Activated CD8-positive, alpha-beta memory T cell treated with anti-CD3 and anti-CD28 coated beads for 36 hours (primary cell): ENCODE measurements at regions not wholly inside any gene's neighbourhood (a gene's known extent, or its start where the extent isn't known, plus 50 kb on each side); places are given as distances from the start of the nearest gene placed in this dataset.
"Not testable (repeated sequence)": the region's sequence is repeated elsewhere in the genome, so short reads cannot be mapped to it uniquely, and the experiment has no call there.

Experiments
- CTCF ChIA-PET: fragments of 350-600 bp; sonication (Branson Sonifier 250); formaldehyde crosslinking; loops from one replicate; lab custom pipeline; 2021; ENCODE audit warnings: antibody characterized with exemption; lab: Charles Lee
- POLR2A ChIA-PET: fragments of 350-600 bp; sonication (Branson Sonifier 250); formaldehyde crosslinking; loops from one replicate; lab custom pipeline; 2021; ENCODE audit warnings: antibody characterized with exemption; lab: Charles Lee

DNA sequence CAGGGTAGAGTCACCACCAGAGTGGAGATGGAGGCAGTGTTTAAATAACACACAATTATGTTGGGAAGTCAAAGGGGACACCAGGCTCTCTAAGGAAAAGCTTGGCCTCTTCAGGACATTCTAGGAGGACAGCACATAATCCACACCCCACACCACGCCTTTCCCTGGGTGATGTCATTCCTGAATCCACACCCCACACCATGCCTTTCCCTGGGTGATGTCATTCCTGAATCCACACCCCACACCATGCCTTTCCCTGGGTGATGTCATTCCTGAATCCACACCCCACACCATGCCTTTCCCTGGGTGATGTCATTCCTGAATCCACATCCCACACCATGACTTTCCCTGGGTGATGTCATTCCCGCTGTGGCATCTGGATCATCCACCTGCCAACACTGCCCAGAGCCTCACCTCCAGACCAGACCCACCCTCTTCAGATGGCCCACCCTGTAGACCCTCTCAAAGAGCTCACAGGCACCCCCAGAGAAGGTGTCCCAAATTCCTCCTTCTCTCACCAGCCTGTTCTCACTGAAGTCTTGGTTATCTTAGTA lies 541.5 kb upstream of the B3GAT1 start:
- CTCF ChIA-PET, POLR2A ChIA-PET: not testable (repeated sequence)

DNA sequence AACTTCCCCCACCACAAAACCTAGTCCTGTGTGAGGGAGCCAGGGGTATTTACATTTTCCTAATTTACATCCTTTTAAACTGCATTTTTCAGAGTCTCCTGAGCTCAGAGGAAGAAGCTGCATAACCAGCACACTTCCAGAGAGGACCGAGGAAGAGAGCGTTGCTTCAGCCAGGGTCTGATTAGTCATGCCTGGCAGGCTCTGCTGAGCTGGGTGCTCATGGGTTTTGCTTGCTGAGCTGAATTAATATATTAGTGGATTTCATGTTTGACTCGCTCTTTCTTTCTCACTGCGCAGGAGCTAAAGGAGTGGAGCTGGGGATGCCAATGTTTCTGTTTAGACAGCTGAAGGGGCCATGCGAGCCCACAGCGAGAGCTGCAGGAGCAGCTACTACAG lies 539.3 kb upstream of the B3GAT1 start:
- ChIA-PET CTCF (no interaction called here), POLR2A (no interaction called here)

DNA sequence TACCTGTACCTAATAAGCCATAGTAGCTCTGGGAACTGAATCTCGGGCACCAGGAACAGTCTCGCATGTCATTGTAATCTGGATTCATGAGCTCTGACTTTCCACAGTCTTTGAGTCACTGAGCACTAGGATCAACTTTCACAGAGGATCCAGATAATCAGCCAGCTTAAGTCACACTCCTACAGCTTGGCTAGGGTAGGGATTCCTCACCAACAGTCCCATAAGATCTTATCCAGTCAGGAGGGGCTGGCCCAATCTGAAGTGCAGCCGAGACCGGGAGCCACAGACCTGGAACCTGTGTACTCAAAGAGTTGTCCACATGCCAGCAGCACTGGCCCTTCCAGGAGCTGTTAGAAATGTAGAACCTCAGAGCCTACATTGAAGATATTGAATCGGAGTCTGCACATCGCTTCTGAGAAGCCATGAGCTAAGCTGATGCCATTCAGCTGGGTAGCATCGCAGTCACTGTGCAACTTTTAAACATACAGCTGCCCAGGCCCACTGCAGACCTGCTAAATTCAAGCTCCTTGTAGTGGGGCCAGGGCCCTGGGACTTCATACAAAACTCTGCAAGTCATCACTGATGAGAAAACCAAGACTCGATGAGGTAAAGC lies 538.8 kb upstream of the B3GAT1 start:
- ChIA-PET POLR2A (no interaction called here), CTCF (no interaction called here)

DNA sequence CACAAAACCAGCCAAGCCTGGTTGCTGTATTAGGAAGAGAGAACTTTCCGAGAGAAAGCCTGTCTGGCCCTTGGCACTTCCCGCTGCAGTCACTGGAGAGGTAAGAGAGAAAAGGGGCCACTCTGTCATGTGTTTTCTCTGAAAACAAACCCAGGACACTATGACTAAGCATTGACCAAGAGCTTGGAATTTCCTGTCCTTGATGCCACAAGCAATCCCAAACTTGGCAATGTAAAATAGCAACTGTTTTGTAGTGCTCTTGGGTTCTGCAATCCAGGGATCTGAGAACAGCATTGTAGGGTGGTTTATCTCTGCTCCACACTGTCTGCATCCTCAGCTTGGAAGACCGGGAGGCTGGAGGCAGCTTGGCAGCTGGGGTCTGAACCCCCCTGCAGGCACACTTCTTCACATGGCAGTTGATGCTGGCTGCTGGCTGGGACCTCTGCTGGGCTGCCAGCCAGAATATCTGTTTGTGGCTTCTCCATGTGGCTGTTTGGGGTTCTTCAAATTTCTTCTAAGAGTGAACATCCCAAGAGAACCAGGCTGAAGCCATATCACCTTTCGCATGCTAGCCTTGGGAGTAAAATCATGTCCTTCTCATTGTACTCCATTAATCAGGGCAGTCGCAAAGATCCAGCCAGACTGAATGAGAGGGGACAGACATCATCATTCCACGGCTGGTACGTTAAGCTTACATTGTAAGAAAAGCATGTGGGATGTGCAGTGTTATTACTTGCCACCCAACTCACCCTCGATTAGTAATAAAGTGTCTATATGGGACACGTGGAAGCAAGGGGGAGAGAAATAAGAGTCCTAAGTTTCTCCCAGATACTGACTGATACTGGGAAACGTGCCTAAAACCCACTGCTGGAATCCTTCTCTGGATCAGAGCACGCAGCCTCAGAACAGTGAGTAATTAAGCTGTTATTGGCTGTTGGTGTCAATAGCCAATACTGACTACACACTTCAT lies 537.4 kb upstream of the B3GAT1 start:
- CTCF ChIA-PET, result no interaction called here
- POLR2A ChIA-PET, result no interaction called here

DNA sequence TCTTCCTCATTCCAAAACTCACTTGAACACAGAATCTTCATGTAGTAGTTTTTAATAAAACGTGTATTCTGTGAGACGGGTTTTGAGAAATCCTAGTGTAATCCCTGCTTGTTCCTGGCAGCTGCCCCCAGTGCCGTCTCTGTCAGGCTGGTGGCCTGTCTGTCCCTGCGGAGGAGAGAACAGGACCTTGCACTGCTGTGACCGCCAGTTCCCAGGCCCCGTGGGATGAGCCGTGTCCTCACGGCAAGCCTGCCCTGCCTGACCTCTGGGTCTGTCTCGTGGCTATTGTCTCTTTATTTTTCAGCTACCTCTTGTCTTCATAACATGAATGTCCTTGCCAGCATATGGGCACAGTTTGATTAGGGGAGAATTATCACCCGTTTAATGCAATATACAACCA lies 535.5 kb upstream of the B3GAT1 start:
- ChIA-PET POLR2A (no interaction called here), CTCF (no interaction called here)

DNA sequence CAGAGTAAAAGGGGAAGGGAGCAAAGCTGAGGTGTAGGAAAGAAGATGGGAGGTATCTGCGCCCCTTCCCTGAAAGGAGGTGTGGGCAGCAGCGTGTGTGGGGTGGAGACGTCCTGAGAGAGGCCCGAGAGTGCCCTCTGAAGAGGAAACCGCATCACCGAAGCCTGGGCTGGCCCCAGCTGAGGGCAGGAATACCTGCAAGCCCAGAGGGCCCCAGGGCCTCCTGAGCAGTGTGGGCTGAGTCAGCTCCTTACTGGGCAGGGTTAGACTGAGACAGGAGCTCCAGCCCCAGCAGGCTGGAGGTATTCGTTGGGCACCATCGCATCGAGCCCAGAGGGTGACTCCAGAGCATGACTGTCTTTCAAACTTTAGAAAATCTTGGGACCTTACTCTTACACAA lies 534.0 kb upstream of the B3GAT1 start:
- ChIA-PET CTCF (no interaction called here), POLR2A (no interaction called here)

DNA sequence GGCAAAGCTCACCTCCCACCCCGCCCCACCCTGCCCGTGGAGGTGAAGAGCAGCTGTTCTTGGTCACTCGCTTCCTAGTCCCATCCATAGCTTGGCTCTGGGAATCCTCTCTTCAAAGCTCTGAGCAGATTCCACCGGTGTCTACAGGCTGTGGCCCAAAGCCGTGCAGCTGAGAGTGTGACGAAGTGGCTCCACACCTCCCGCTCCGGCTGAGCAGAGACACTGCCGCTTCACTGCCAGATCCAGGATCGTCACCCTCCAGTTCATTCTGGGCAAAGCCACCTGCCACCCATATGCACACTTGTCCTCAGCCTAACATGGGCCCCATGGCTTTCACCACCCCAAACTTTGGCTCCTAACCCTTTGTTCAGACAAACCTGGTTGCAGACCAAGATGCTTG lies 532.9 kb upstream of the B3GAT1 start:
- ChIA-PET CTCF (no interaction called here), POLR2A (no interaction called here)

DNA sequence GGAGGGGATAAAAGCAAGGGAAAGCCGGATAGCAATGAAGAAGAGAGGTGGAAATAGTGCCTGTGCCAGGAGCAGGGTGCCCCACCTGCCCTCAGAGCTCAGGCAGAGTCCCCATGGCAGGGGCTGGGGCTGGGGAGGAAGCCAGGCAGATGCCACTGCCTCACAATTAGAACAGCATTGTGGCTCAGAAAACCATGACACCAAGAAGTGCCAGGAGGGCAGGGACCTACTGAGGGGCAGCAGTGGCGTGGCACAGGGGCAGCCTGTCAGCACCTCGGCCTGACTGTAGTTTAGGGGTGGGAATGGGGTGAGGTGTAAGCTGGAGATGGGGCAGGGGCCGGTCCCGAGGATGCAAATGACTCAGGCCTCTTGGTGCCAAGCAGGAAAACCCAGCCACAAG lies 532.1 kb upstream of the B3GAT1 start:
- ChIA-PET CTCF (no interaction called here), POLR2A (no interaction called here)

DNA sequence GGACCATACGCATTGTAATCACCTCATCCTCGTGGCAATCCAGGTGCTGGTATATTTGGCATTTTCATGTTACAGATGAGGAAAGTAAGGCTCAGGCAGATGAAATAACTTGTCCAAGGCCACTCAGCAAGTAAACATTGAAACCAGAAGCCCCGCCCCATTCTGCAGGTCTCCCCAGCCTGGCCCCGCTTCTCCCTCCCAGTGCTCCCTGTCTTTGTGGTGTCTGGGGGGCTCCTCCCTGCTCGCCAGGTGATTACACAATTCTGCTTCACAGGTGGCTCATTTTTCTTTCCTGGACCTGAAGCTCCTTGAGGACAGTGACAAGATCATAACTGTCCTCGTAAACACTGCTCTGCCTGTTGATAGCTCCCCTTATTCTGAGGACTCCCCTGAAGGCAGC lies 531.5 kb upstream of the B3GAT1 start:
- CTCF ChIA-PET, result no interaction called here
- POLR2A ChIA-PET, result no interaction called here

DNA sequence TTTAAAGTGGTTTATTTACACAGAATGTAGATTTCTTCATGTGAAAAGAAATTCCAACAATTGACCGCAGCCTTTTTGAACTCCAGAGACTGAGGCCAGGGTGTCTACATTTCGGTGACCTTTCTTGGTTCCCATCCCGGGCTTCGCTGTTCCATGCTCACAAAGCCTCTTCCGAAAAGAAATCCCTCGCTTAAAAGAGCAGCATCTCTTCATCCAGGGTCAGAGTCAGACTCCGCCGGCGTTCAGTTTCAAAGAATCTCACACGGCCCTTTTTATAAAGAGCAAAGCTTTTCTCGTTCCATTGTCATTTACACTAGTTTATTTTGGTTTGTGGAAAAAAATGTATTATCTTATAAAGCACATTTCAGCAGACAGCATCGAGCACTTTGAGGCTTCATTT lies 530.6 kb upstream of the B3GAT1 start:
- CTCF ChIA-PET, result no interaction called here
- POLR2A ChIA-PET, result no interaction called here

DNA sequence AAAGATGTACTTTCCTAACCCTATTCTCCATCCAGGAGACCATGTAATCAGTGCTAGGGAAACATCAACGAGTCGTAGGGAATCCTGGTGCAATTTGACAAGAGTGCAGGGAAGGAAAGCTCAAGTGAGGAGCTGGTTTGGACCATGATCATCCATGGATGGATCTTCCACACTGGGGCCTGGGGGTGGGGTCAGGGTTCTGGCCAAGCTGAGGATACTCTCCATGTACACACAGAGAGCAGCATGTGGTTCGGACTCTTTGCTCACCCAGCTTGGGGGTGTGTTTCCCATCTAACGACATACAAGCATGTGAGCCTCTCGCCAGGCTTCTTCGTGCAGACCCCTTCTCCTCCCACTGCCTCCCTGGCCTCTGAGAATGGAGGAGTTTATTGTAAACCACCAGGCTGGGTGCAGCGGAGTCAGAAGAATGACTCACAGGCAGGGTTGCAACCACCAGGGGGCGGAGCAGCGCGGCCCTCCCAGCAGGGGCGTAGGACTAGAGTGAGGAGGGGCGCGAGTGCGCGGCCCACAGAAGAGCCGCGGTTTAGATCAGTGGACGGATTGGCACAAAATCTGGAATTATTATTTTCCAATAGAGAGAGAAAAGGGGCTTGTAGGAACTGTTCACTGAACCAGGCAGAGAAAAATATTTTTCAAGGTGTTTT lies 530.0 kb upstream of the B3GAT1 start:
- CTCF ChIA-PET, POLR2A ChIA-PET: not testable (repeated sequence)

DNA sequence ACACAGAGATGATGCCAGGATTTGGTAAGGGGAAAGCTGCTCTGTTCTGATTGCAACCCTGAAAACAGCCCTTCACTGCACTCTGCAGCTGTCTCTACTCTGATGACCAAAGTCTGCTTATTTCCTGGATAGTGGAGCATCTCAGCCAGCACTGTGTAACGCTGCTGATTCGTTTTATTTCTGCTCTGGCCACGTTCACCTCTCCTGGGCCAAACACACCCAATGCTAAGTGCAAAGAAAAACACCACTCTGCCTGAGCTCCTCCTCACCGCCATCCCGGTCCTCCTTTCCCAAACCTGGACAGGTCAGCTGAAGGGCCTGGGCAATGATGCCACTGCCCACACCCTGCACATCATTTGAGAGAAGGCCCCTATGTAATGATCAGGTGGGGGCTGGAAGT lies 529.3 kb upstream of the B3GAT1 start:
- ChIA-PET CTCF (no interaction called here), POLR2A (no interaction called here)

DNA sequence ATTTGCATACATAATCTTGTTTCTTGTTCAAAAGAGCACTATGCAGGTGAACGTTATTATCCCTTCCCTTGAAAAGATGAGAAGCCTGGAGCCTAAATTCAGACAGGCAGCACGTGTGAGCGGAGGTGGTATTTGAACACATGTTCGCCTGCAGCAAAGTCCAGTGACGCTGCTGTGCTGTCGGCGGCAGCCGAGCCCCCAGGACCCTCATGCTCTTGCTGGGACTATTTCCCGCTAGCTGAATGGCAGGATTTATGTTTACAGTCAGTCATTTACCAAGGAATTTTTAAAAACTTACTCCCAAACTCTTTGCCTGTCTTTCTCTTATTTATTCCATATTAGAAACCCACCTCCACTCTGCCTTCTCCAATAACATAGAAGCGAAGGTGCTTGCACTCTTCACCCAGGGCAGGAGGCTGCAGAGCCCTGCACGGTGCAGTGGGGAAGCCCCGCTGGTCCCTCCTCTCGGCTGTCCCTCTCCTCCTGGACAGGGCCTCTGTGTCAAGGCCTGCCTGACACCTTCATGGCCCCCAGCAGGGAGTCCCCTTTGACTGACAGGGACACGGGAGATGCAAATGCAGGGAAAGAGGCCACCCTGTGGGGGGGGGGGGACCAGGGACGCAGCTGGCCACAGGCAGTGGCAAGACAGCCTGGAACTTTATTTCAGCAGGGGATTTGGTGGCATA lies 528.5 kb upstream of the B3GAT1 start:
- POLR2A ChIA-PET, result no interaction called here
- CTCF ChIA-PET, result no interaction called here

DNA sequence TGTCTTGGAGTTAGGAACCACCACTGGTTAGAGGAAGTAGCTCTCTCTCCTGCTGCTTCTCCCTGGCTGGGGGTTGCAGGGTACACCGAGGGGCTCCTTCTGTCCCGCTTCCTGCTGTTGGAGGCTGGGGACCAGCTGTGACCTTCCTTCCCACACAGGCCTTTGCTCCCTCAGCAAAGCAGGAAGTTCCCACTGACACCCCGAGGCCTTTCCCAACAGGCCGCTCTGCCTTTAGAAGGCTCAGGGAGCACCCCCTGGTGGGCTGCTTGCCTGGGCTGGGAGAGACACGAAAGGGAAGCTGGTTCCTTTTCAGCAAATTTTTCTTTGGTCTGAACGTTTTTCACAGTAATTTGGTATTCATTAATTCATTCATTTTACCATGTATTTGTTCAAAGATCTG lies 527.9 kb upstream of the B3GAT1 start:
- ChIA-PET CTCF (no interaction called here), POLR2A (no interaction called here)

DNA sequence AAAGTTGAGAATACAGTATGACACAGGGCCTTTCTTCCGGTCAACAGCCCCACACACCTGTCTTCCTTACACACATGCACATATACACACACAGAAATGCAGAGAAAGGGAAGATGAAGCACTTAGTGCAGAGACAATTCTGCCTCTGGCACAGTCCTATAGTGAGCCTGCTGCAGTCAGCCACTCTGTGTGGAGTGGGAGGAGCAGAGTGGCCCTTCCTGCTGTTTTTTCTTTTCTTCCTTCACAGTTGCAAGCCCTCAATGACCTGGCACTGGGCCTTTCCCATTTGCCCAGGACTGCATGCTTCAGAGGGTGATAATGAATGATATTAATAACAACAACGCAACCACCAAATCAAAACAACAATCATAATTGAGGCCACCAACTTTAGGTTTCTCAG lies 527.0 kb upstream of the B3GAT1 start:
- CTCF ChIA-PET, result no interaction called here

DNA sequence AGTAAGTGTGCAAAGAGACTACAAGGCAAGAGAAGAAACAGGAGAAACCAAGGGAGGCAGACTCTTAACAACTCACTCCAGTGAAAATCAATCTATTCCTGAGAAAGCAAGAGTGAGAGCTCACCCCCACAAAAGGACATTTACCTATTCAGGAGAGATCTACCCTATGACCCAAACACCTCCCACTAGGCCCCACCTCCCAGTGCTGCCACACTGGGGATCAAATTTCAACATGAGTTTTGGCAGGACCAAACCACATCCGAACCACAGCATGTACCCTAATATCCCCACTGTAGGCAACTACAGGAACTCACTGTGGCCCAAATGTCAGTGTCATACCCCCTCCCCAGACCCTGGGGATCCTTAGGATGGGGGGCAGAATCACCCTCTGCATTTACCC lies 526.2 kb upstream of the B3GAT1 start:
- ChIA-PET CTCF (no interaction called here), POLR2A (no interaction called here)

More for the DNA sequence above, 527.0 kb upstream of the B3GAT1 start:
- POLR2A ChIA-PET, result no interaction called here

DNA sequence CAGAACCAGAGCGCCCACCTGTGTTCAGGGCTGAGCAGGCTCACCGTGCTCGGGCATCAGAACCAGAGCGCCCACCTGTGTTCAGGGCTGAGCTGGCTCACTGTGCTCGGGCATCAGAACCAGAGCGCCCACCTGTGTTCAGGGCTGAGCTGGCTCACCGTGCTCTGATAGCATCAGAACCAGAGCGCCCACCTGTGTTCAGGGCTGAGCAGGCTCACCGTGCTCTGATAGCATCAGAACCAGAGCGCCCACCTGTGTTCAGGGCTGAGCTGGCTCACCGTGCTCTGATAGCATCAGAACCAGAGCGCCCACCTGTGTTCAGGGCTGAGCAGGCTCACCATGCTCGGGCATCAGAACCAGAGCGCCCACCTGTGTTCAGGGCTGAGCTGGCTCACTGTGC lies 525.2 kb upstream of the B3GAT1 start:
- CTCF ChIA-PET, POLR2A ChIA-PET: not testable (repeated sequence)

DNA sequence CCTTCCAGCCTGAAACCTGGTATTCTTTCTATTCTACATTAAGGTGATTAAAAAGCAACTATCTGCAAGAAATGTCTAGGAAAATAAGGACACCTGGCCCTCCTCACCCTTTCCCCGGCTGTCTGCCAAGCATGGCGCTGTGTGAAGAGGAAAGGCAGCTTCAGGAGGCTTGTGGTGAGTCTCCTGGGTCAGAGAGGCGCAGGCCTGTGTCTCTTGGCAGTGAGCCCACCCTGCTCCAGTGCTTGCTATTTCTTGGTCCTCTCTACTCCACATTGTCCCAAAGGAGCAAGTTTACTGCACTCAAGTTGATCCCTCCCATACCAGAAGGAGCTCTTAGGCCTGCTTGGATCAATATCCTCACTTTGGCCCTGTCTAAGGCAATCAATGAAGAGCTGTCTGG lies 520.7 kb upstream of the B3GAT1 start:
- ChIA-PET CTCF (no interaction called here), POLR2A (no interaction called here)

DNA sequence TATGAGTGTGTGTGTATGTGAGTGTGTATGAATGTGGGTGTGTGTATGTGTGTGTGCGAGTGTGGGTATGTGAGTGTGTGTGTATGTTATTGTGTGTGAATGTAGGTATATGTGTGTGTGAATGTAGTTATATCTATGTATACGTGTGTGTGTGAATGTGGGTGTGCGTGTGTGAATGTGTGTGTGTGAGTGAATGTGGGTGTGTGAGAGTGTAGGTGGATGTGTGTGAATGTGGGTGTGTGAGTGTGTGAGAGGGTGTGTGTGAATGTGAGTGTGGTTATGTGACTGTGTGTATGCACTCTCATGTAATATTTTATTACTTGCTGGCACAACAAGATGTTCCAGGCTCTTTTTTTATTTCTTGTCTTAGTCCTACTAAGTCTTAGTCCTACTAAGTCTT lies 513.4 kb upstream of the B3GAT1 start:
- CTCF ChIA-PET, result no interaction called here

DNA sequence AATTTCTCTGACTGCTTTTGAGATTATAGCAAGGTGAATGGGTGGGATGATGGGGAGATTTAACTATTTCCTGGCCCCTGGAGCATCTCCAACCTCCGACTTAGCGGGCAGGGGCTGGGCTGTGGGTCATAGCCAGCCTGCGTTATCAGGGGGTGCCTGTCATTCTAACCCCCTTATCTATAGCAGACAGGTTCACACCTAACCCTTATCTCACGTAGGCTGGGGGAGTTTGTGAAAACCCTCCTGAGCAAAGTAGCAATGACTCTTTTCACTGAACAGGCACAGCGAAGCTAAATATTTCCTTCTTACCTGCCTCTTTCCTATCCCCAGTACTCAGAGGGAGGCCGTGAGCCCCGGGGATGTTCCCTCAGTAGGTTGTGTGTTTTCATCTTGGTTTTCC lies 511.4 kb upstream of the B3GAT1 start:
- POLR2A ChIA-PET, result no interaction called here
- CTCF ChIA-PET, result no interaction called here

More for the DNA sequence above, 513.4 kb upstream of the B3GAT1 start:
- POLR2A ChIA-PET, result no interaction called here
